ENCODE measurements at regions not wholly inside any gene's neighbourhood (a gene's known extent, or its start where the extent isn't known, plus 50 kb on each side); places are given as distances from the start of the nearest gene placed in this dataset.

GRCh38 chr14:26204366-26204727 is 393.5 kb downstream of the NOVA1 start:
- no peak for DNase-seq (ENCODE audit: low read depth)

GRCh38 chr14:26200687-26201086 is 397.1 kb downstream of the NOVA1 start:
- DNase-seq (ENCODE audit: low read depth): peak; percentile 39

GRCh38 chr14:26199590-26200370 is 398.1 kb downstream of the NOVA1 start:
- peak; percentile 71 for DNase-seq (ENCODE audit: low read depth)

GRCh38 chr14:26199096-26199495 is 398.7 kb downstream of the NOVA1 start:
- DNase-seq (ENCODE audit: low read depth): no peak

GRCh38 chr14:26194816-26195215 is 403.0 kb downstream of the NOVA1 start:
- DNase-seq (ENCODE audit: low read depth): no peak

- DNase-seq (ENCODE audit: low read depth): no peak
Measured at GRCh38 chr14:26191671-26192070, 406.2 kb downstream of the NOVA1 start.

- DNase-seq (ENCODE audit: low read depth): no peak
Measured at GRCh38 chr14:26191123-26191522, 406.7 kb downstream of the NOVA1 start.

- no peak for DNase-seq (ENCODE audit: low read depth)
Measured at GRCh38 chr14:26190646-26191045, 407.2 kb downstream of the NOVA1 start.

GRCh38 chr14:26187996-26188620 is 409.7 kb downstream of the NOVA1 start:
- DNase-seq (ENCODE audit: low read depth): no peak

GRCh38 chr14:26180221-26180620 is 417.6 kb downstream of the NOVA1 start:
- DNase-seq (ENCODE audit: low read depth): no peak

- DNase-seq (ENCODE audit: low read depth): no peak
Measured at GRCh38 chr14:26175658-26176057, 422.2 kb downstream of the NOVA1 start.

GRCh38 chr14:26174395-26174794 is 423.4 kb downstream of the NOVA1 start:
- no peak for DNase-seq (ENCODE audit: low read depth)

- DNase-seq (ENCODE audit: low read depth): no peak
Measured at GRCh38 chr14:26173581-26174110, 424.2 kb downstream of the NOVA1 start.

- DNase-seq (ENCODE audit: low read depth): no peak
Measured at GRCh38 chr14:26172396-26172795, 425.4 kb downstream of the NOVA1 start.

- no peak for DNase-seq (ENCODE audit: low read depth)
Measured at GRCh38 chr14:26170885-26171284, 426.9 kb downstream of the NOVA1 start.

GRCh38 chr14:26163761-26164160 is 434.1 kb downstream of the NOVA1 start:
- DNase-seq (ENCODE audit: low read depth): peak; percentile 15

GRCh38 chr14:26157517-26157916 is 440.3 kb downstream of the NOVA1 start:
- DNase-seq (ENCODE audit: low read depth): no peak

- no peak for DNase-seq (ENCODE audit: low read depth)
Measured at GRCh38 chr14:26143057-26143456, 454.8 kb downstream of the NOVA1 start.

GRCh38 chr14:26138764-26139445 is 458.9 kb downstream of the NOVA1 start:
- DNase-seq (ENCODE audit: low read depth): no peak

- DNase-seq (ENCODE audit: low read depth): no peak
Measured at GRCh38 chr14:26137161-26137560, 460.7 kb downstream of the NOVA1 start.

GRCh38 chr14:26132061-26132645 is 465.7 kb downstream of the NOVA1 start:
- no peak for DNase-seq (ENCODE audit: low read depth)

GRCh38 chr14:26130690-26131089 is 467.1 kb downstream of the NOVA1 start:
- no peak for DNase-seq (ENCODE audit: low read depth)
